ENCODE measurements at regions not wholly inside any gene's neighbourhood (a gene's known extent, or its start where the extent isn't known, plus 50 kb on each side); places are given as distances from the start of the nearest gene placed in this dataset.

DNA sequence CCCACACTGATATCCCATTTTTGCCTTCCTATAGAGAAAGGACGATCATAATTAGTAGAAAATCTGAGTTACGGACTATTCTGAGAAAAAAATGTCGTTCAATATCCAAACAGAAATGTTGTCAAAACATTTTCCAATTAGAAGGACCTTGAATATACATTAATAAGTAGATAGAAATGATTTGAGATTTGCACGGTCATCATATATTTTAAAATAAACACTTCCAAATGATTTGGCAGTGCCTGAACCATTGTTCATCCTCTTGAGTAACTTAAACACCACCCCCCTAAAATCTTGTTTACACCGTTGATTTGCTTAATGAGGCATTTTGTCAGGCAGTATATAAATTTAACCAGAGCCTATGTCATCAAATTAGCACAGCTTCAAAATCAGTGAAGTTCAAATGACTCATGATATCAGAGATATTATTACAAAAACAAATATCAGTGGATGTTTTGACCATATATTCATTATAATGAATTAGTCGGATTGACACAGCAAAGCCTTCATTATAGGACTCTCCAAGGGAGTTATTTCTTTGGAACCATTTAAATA is 105.0 kb downstream of the ACTL7B start:
- TF ChIP-seq, protein P1, sequence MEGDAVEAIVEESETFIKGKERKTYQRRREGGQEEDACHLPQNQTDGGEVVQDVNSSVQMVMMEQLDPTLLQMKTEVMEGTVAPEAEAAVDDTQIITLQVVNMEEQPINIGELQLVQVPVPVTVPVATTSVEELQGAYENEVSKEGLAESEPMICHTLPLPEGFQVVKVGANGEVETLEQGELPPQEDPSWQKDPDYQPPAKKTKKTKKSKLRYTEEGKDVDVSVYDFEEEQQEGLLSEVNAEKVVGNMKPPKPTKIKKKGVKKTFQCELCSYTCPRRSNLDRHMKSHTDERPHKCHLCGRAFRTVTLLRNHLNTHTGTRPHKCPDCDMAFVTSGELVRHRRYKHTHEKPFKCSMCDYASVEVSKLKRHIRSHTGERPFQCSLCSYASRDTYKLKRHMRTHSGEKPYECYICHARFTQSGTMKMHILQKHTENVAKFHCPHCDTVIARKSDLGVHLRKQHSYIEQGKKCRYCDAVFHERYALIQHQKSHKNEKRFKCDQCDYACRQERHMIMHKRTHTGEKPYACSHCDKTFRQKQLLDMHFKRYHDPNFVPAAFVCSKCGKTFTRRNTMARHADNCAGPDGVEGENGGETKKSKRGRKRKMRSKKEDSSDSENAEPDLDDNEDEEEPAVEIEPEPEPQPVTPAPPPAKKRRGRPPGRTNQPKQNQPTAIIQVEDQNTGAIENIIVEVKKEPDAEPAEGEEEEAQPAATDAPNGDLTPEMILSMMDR (IDR thresholded peaks at IDR 0.05) = no peak
- no peak for TF ChIP-seq EZH2 (IDR thresholded peaks at IDR 0.05; ENCODE audit: borderline replicate concordance, insufficient read depth, low read depth, low read length, poor library complexity, severe bottlenecking)

Data from B cell (primary cell).